ENCODE measurements at regions not wholly inside any gene's neighbourhood (a gene's known extent, or its start where the extent isn't known, plus 50 kb on each side); places are given as distances from the start of the nearest gene placed in this dataset.
"Not testable (repeated sequence)": the region's sequence is repeated elsewhere in the genome, so short reads cannot be mapped to it uniquely, and the experiment has no call there.

- no peak for DNase-seq
Measured at GRCh38 chr5:87115839-87116364, 151.8 kb upstream of the RASA1 start.

GRCh38 chr5:87116825-87117512 is 150.7 kb upstream of the RASA1 start:
- DNase-seq, result no peak

GRCh38 chr5:87119588-87119987 is 148.1 kb upstream of the RASA1 start:
- DNase-seq, result no peak

DNA sequence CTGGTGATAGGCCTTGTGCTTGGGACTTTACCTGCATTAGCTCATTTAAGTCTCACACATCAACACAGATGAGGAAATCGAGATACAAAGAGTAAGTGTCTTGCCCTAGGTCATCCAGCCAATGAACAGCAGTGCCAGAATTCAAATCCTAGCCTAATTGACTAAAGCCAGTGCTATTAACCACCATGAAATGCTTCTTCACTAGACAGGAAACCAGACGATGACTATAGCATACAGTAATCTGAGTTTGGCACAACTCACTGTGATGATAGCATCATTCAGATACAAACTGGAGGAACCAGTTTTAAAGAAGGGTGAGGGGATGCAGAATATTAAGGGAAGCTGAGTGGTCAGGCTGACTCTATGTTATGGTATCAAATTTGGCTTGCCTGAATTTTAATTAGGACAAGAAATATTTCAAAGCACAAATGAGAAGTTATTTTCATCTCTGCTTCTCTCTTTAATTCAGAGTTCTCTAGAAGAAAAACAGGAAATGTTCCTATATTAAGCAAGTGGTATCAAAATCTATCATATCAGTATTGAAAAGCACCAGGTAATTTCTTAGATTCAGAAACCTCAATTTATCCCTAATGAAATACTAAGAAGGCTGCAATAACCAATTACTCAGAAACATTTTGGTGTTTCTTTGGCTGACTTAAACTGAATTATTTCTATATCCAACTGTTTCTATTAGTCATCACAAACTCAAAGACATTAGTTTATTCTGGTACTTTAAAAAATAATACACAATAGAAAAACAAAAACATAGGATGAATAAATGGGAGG is 147.0 kb upstream of the RASA1 start:
- DNase-seq, result peak; percentile 85

GRCh38 chr5:87121304-87122150 is 146.2 kb upstream of the RASA1 start:
- DNase-seq, result peak; percentile 86

GRCh38 chr5:87122151-87122977 is 145.3 kb upstream of the RASA1 start:
- peak; percentile 3 for DNase-seq

DNA sequence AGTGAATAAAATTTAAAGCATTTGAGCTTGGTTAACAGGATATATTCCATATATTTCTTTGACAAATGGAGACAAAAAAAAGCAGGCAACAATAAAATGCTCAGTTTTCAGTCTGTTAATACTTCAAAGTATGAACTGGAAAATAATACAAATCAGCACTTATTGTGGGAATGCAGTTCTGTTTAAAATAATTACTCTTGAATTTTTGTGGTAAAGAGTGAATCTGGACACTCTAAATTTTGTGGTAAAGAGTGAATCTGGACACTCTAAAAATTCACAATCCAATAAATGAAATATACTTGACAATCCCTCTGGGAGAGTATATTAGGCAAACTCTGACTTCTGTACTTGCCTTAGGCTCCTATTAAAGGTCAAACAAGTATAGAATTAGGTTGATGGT is 141.9 kb upstream of the RASA1 start:
- no peak for DNase-seq

DNA sequence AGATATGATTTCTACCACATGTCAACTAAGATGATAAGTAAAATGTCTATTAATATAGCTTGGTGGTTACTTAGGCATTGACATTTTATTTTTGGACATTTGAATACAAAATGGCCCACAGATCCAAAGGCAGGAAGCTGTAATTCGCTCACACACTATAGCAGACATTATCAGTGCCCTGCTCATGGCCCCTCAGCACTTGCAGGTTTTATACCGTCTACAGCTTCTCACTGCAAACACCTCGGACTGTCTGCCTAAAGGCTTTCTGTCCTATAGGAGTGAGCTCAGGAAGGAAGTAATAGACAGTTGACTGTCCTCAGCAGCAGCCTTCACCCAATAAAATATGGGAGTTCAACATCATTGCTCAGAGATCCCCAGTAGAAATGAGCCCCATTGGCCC is 140.8 kb upstream of the RASA1 start:
- no peak for DNase-seq

GRCh38 chr5:87127426-87127825 is 140.3 kb upstream of the RASA1 start:
- no peak for DNase-seq

DNA sequence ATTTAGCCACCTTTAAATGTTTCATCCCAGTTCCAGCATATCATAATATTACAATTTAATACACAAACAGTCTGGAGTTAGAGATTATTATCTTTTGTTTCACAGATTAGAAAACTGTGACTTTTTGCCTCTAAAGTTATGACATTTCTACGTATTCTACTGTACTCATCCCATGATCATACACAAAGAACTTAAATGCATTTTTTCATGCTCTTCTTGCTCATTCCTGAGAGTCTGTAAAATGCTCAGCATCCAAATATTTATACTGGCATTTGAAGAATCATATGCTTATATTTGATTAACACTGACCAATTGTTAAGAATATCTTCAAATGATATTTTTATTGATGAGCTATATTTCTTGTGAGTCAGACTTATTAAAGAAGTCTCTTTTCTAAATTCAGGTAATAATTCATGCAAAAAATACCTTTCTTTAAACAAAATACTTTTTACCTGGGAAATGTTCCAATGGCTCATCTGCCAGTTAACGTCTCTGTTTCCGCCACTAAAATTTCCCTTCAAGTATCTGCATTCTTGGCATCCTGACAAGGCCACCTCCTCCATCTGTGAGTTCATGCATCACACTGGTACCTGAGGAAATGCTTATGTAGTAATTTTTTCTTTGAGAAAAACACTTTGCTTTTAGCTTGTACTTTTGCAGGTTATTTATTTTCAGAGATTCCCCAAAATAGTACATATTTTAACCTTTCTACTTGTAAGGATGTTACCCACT is 139.6 kb upstream of the RASA1 start:
- DNase-seq, result peak; percentile 39

DNA sequence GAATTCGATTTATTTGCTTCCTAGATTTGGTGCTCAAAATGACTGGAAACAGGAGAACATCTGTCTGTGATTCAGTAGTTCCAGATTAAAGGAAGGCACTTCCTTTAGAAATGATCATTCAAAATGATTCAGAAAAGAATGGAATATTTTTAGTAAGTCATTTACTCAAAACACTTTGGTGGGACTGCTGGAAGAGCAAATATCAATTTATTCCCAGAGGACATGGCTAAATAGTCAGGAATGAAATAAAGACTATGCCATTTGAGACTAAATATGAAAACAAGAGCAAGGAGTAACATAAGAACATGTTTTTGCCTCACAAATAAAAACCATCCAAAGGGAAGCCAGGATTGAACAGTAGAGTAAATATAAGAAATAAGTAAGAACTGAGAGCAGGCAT is 138.6 kb upstream of the RASA1 start:
- no peak for DNase-seq

- DNase-seq, result no peak
Measured at GRCh38 chr5:87132696-87133095, 135.0 kb upstream of the RASA1 start.

- not testable (repeated sequence) for DNase-seq
Measured at GRCh38 chr5:87134513-87134912, 133.2 kb upstream of the RASA1 start.

GRCh38 chr5:87136096-87136495 is 131.6 kb upstream of the RASA1 start:
- DNase-seq, result no peak

DNA sequence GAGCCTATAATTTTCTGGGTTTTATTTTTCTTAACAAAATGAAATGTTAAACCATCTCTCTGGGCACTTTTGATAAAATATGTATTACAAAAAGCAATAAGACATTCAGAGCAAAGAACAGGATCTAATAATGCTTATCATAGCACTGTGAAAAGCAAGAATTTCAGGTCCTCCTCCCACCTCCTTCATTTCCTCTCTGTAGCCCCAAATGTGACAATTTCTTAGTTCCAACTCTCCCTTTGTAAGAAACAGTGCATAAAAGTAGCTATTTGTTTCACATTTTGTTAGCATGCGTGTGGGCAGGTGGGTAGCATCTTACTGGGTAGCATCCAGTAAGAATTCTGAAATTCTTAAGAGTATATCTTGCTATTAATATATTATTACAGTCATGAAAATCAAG is 130.9 kb upstream of the RASA1 start:
- no peak for DNase-seq

GRCh38 chr5:87137283-87137682 is 130.4 kb upstream of the RASA1 start:
- no peak for DNase-seq

DNA sequence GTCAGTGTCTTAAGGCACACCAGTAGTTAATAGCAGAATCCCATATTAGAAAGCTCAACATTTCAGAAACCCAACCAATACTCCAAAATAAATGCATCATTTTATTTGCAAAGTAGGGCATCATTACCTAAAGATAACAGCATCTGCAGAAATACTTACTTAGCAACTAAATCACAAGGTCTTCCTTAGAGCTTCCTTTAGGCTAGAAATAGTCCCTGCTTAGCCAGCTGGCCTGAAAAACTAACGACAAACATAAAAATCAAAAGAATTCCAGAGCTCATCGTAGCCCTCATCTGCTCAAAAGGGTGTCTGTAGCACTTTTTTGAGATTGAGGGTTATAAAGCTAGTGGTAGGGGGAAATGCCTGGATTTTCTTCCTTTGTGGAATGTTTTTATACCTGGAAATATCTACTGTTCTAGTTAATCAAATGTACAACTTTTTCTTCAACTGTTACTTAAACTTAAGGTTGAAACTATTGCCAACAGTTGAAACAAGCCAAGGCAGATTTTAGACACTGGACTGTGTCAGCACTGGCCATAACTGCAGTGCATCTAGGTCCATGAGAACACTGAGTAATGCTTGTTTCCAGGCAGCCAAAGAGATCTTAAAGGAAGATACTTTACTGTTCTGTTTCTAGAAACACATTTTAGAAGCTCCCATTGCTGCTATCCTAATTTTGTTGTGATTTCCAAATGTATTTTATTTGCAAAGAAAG is 129.4 kb upstream of the RASA1 start:
- no peak for DNase-seq

DNA sequence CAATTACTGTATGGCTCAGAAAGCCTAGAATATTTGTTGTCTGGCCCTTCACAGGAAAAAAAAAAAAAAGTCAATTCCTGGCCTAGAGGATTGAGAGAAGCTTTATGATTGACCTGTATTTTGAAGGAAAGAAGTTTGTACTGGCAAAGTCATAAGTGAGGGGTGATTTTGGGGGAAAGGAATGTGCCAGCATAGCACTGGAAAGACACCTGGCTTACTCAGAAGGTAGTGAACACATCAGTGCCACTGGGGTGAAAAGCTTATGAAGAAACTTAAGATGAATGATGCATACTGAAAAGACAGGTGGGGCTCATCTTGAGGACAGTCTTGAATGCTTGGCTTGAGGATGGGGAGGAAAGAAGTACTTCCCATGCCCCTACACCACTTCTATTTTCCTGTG is 127.9 kb upstream of the RASA1 start:
- no peak for DNase-seq

DNA sequence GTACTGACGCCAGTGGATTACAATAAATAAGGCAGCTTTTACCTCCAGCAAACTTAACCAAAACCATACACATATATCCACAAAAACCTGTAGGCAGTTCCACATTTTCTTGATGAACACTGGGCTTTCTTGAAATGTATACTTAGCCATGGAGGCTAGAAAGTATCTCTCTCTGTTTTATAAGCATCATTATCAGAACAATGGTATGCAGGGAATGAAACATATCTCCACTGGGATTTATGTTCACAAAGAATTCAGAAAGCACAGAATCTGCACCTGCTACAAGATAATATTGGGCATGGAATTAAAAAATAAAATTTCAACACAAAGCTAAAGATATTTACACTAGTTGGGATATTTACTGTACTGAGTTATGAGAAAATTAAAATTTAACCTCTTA is 126.1 kb upstream of the RASA1 start:
- DNase-seq, result no peak

GRCh38 chr5:87145853-87146252 is 121.8 kb upstream of the RASA1 start:
- DNase-seq, result peak; percentile 25

GRCh38 chr5:87147441-87147840 is 120.2 kb upstream of the RASA1 start:
- DNase-seq, result no peak

Measured in dermis blood vessel endothelial cell (primary cell).